ENCODE measurements at regions not wholly inside any gene's neighbourhood (a gene's known extent, or its start where the extent isn't known, plus 50 kb on each side); places are given as distances from the start of the nearest gene placed in this dataset.

DNA sequence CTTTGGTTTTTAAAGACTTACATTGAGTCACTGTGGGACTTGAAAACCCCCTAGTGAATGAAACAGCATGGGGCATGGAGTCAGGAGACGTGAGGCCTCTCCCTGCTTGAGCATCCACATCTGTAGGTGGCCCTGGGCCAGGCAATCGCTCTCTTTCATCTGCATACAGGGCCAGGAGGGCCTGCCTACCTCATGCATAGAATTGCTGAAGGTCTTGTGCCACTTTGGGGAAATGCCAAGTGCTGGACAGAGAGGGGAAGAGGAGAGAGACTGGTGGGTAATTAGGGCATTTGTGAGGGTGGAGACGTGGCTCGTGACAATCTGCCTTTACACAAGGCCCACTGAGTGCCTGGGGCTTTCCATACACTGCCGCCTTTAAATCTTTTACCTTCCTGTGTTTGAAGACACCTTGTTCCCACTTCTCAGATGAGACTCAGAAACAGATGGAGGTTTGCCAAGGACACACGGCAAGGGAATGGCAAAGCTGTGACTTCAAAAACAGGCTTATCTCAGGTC lies 322.2 kb upstream of the HS6ST1 start:
- H3K36me3 ChIP-seq (ENCODE audit: low read depth, low read length) = no peaks in the 10 kb centered on the region
- no peak for DNase-seq
- peaks cover 50% of the 10 kb centered on the region for H3K27me3 ChIP-seq (ENCODE audit: low read length)
- no peaks in the 10 kb centered on the region for H4K20me1 ChIP-seq (ENCODE audit: low read length)
- no peak overlapping the region for H3K9ac ChIP-seq (ENCODE audit: low read length)
- no peaks in the 10 kb centered on the region for H3K79me2 ChIP-seq (ENCODE audit: low read length)
- H3K9me3 ChIP-seq (ENCODE audit: low read length) = no peaks in the 10 kb centered on the region
- TF ChIP-seq EZH2 (IDR thresholded peaks at IDR 0.05; ENCODE audit: low read length, unreplicated experiment) = no peak
- TF ChIP-seq EZH2phosphoT487 (IDR thresholded peaks at IDR 0.05; ENCODE audit: borderline replicate concordance, low read length) = no peak
- TF ChIP-seq, protein P1, sequence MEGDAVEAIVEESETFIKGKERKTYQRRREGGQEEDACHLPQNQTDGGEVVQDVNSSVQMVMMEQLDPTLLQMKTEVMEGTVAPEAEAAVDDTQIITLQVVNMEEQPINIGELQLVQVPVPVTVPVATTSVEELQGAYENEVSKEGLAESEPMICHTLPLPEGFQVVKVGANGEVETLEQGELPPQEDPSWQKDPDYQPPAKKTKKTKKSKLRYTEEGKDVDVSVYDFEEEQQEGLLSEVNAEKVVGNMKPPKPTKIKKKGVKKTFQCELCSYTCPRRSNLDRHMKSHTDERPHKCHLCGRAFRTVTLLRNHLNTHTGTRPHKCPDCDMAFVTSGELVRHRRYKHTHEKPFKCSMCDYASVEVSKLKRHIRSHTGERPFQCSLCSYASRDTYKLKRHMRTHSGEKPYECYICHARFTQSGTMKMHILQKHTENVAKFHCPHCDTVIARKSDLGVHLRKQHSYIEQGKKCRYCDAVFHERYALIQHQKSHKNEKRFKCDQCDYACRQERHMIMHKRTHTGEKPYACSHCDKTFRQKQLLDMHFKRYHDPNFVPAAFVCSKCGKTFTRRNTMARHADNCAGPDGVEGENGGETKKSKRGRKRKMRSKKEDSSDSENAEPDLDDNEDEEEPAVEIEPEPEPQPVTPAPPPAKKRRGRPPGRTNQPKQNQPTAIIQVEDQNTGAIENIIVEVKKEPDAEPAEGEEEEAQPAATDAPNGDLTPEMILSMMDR (conservative IDR thresholded peaks at IDR 0.05; ENCODE audit: low read depth, low read length) = no peak
- H2AFZ ChIP-seq (ENCODE audit: low read length) = no peak overlapping the region
- H3F3A ChIP-seq (ENCODE audit: low read length, unreplicated experiment) = no peaks in the 10 kb centered on the region
- intact Hi-C loops (cut with micrococcal nuclease) = no loop called here
- no peaks in the 10 kb centered on the region for H3K9me2 ChIP-seq (replicated peaks; ENCODE audit: low read length)
- H3K27ac ChIP-seq (ENCODE audit: low read length) = no peak overlapping the region
- no peaks in the 10 kb centered on the region for H3K4me1 ChIP-seq (ENCODE audit: insufficient read depth, low read length)
- ATAC-seq = no peak
- H3K4me2 ChIP-seq (ENCODE audit: low read length) = no peak overlapping the region
- no TSS peak for BruUV-seq (replicated peaks)
- POLR2A ChIA-PET (ENCODE audit: unreplicated experiment) = no interaction called here
- CTCF ChIA-PET = no interaction called here
- no peak overlapping the region for H3K4me3 ChIP-seq (ENCODE audit: low read length)

- H3K4me1 ChIP-seq (ENCODE audit: insufficient read depth, low read length) = no peaks in the 10 kb centered on the region
- no TSS peak for BruUV-seq (replicated peaks)
- H3K27me3 ChIP-seq (ENCODE audit: low read length) = peaks cover 56% of the 10 kb centered on the region
- H4K20me1 ChIP-seq (ENCODE audit: low read length) = no peaks in the 10 kb centered on the region
- DNase-seq = no peak
- H3F3A ChIP-seq (ENCODE audit: low read length, unreplicated experiment) = no peaks in the 10 kb centered on the region
- no peak overlapping the region for H3K4me3 ChIP-seq (ENCODE audit: low read length)
- TF ChIP-seq EZH2 (IDR thresholded peaks at IDR 0.05; ENCODE audit: low read length, unreplicated experiment) = no peak
- TF ChIP-seq EZH2phosphoT487 (IDR thresholded peaks at IDR 0.05; ENCODE audit: borderline replicate concordance, low read length) = no peak
- TF ChIP-seq, protein P1 (conservative IDR thresholded peaks at IDR 0.05; ENCODE audit: low read depth, low read length) = no peak
- no peak overlapping the region for H3K9ac ChIP-seq (ENCODE audit: low read length)
- ChIA-PET CTCF (no interaction called here), POLR2A (ENCODE audit: unreplicated experiment) (no interaction called here)
- no peaks in the 10 kb centered on the region for H3K9me2 ChIP-seq (replicated peaks; ENCODE audit: low read length)
- no peak overlapping the region for H3K4me2 ChIP-seq (ENCODE audit: low read length)
- no peaks in the 10 kb centered on the region for H3K36me3 ChIP-seq (ENCODE audit: low read depth, low read length)
- H2AFZ ChIP-seq (ENCODE audit: low read length) = no peak overlapping the region
- H3K9me3 ChIP-seq (ENCODE audit: low read length) = no peaks in the 10 kb centered on the region
- no peak overlapping the region for H3K27ac ChIP-seq (ENCODE audit: low read length)
- intact Hi-C loops (cut with micrococcal nuclease) = no loop called here
- no peaks in the 10 kb centered on the region for H3K79me2 ChIP-seq (ENCODE audit: low read length)
- no peak for ATAC-seq
These were observed 322.9 kb upstream of the HS6ST1 start for GRCh38 chr2:128641421-128642080.

GRCh38 chr2:128642316-128642715 lies 323.6 kb upstream of the HS6ST1 start:
- TF ChIP-seq EZH2 (IDR thresholded peaks at IDR 0.05; ENCODE audit: low read length, unreplicated experiment) (no peak), EZH2phosphoT487 (IDR thresholded peaks at IDR 0.05; ENCODE audit: borderline replicate concordance, low read length) (no peak)
- TF ChIP-seq, protein P1 (conservative IDR thresholded peaks at IDR 0.05; ENCODE audit: low read depth, low read length) = no peak
- Histone ChIP-seq H3F3A (ENCODE audit: low read length, unreplicated experiment) (no peaks in the 10 kb centered on the region), H3K4me1 (ENCODE audit: insufficient read depth, low read length) (no peaks in the 10 kb centered on the region), H2AFZ (ENCODE audit: low read length) (no peak overlapping the region), H3K27me3 (ENCODE audit: low read length) (peaks cover 63% of the 10 kb centered on the region), H4K20me1 (ENCODE audit: low read length) (no peaks in the 10 kb centered on the region), H3K9ac (ENCODE audit: low read length) (no peak overlapping the region), H3K36me3 (ENCODE audit: low read depth, low read length) (no peaks in the 10 kb centered on the region), H3K4me3 (ENCODE audit: low read length) (no peak overlapping the region), H3K9me3 (ENCODE audit: low read length) (no peaks in the 10 kb centered on the region), H3K79me2 (ENCODE audit: low read length) (no peaks in the 10 kb centered on the region), H3K9me2 (replicated peaks; ENCODE audit: low read length) (no peaks in the 10 kb centered on the region), H3K27ac (ENCODE audit: low read length) (no peak overlapping the region), H3K4me2 (ENCODE audit: low read length) (no peak overlapping the region)
- intact Hi-C loops (cut with micrococcal nuclease) = no loop called here
- no peak for DNase-seq
- no peak for ATAC-seq
- ChIA-PET CTCF (no interaction called here), POLR2A (ENCODE audit: unreplicated experiment) (no interaction called here)
- BruUV-seq (replicated peaks) = no TSS peak
